ENCODE measurements at regions not wholly inside any gene's neighbourhood (a gene's known extent, or its start where the extent isn't known, plus 50 kb on each side); places are given as distances from the start of the nearest gene placed in this dataset.

GRCh38 chr10:125502276-125502675 lies 180.7 kb downstream of the TEX36 start (continued):
- TF ChIP-seq CEBPB (IDR thresholded peaks at IDR 0.05; ENCODE audit: low read depth) (no peak), POLR2A (IDR thresholded peaks at IDR 0.05; ENCODE audit: borderline replicate concordance, extremely low read depth, insufficient read depth, insufficient read length) (no peak), SRF (IDR thresholded peaks at IDR 0.05; ENCODE audit: low read depth) (no peak), RAD21 (IDR thresholded peaks at IDR 0.05; ENCODE audit: low read depth) (no peak)

GRCh38 chr10:125495386-125495785 lies 187.6 kb downstream of the TEX36 start:
- ChIA-PET CTCF (interaction anchor here (0.7 kb wide), 1 partner anchor 21 kb away, joined by 3 read pairs; no protein-coding TSS in a partner anchor), POLR2A (interaction anchor here (1.6 kb wide), 1 partner anchor 13 kb away, joined by 3 read pairs; no protein-coding TSS in a partner anchor), RAD21 (ENCODE audit: low non-redundant PET in 1 of 2, low total read pairs in 2 of 2, uncharacterized antibody in 2 of 2, unreplicated experiment in 2 of 2) (no interaction called here)
- Histone ChIP-seq H3K27ac (ENCODE audit: low read depth, low read length) (no peak overlapping the region), H3K9ac (ENCODE audit: low read length) (no peak overlapping the region), H3K4me2 (ENCODE audit: low read length) (no peak overlapping the region), H4K20me1 (ENCODE audit: insufficient read depth) (no peaks in the 10 kb centered on the region), H3K9me3 (ENCODE audit: control insufficient read depth in 1 of 2, insufficient read depth in 1 of 2, low read depth in 1 of 2, low read length in 2 of 2) (no peaks in the 10 kb centered on the region), H3K4me1 (ENCODE audit: control insufficient read depth in 1 of 2, insufficient read depth in 2 of 2, low read length in 2 of 2) (no peaks in the 10 kb centered on the region), H3K27me3 (ENCODE audit: insufficient read depth, low read length) (peaks cover 77% of the 10 kb centered on the region), H3K4me3 (replicated peaks in 1 of 2; ENCODE audit: low read depth in 1 of 2, low read length in 2 of 2) (no peak overlapping the region), H3K9me2 (ENCODE audit: insufficient read depth) (no peaks in the 10 kb centered on the region), H3K79me2 (ENCODE audit: insufficient read depth, low read length) (no peaks in the 10 kb centered on the region), H2AFZ (ENCODE audit: low read depth, low read length, poor library complexity, severe bottlenecking) (no peak overlapping the region), H3K36me3 (ENCODE audit: control insufficient read depth in 1 of 2, insufficient read depth in 2 of 2, low read length in 2 of 2) (no peaks in the 10 kb centered on the region)
- intact Hi-C loops (cut with micrococcal nuclease): no loop called here
- TF ChIP-seq EZH2phosphoT487 (IDR thresholded peaks at IDR 0.05; ENCODE audit: borderline replicate concordance) (no peak), POLR2A (IDR thresholded peaks at IDR 0.05; ENCODE audit: borderline replicate concordance, extremely low read depth, insufficient read depth, insufficient read length) (no peak), TCF7L2 (IDR thresholded peaks at IDR 0.05; ENCODE audit: borderline replicate concordance, extremely low read depth, insufficient read depth, insufficient read length) (no peak), CBX3 (IDR thresholded peaks at IDR 0.05; ENCODE audit: low read depth) (no peak), ZFX (IDR thresholded peaks at IDR 0.05) (no peak), ZNF274 (IDR thresholded peaks at IDR 0.05; ENCODE audit: low read depth, low read length) (no peak), REST (IDR thresholded peaks at IDR 0.05; ENCODE audit: low read depth) (no peak), SP1 (IDR thresholded peaks at IDR 0.05; ENCODE audit: low read depth) (no peak), ATF3 (IDR thresholded peaks at IDR 0.05) (no peak), YY1 (IDR thresholded peaks at IDR 0.05; ENCODE audit: extremely low read depth, insufficient replicate concordance, low read depth, low read length) (no peak), SRF (IDR thresholded peaks at IDR 0.05; ENCODE audit: low read depth) (no peak), POLR2AphosphoS5 (IDR thresholded peaks at IDR 0.05; ENCODE audit: low read depth, low read length) (no peak), RAD21 (IDR thresholded peaks at IDR 0.05; ENCODE audit: low read depth) (no peak), CEBPB (IDR thresholded peaks at IDR 0.05; ENCODE audit: low read depth) (no peak), EZH2 (IDR thresholded peaks at IDR 0.05) (no peak), ZBTB33 (IDR thresholded peaks at IDR 0.05; ENCODE audit: extremely low read depth, insufficient replicate concordance, low read length) (no peak), EGR1 (IDR thresholded peaks at IDR 0.05; ENCODE audit: low read depth) (no peak), MAX (IDR thresholded peaks at IDR 0.05) (no peak), JUND (IDR thresholded peaks at IDR 0.05) (no peak), ELF1 (IDR thresholded peaks at IDR 0.05; ENCODE audit: borderline replicate concordance, low read depth) (no peak)
- DNase-seq (ENCODE audit: low read depth, low spot score) (no peak), ATAC-seq (no peak)
- no TSS peak for BruUV-seq (replicated peaks)

Measured in HCT116 (cell line).